ENCODE measurements at regions not wholly inside any gene's neighbourhood (a gene's known extent, or its start where the extent isn't known, plus 50 kb on each side); places are given as distances from the start of the nearest gene placed in this dataset.
"Not testable (repeated sequence)": the region's sequence is repeated elsewhere in the genome, so short reads cannot be mapped to it uniquely, and the experiment has no call there.

DNA sequence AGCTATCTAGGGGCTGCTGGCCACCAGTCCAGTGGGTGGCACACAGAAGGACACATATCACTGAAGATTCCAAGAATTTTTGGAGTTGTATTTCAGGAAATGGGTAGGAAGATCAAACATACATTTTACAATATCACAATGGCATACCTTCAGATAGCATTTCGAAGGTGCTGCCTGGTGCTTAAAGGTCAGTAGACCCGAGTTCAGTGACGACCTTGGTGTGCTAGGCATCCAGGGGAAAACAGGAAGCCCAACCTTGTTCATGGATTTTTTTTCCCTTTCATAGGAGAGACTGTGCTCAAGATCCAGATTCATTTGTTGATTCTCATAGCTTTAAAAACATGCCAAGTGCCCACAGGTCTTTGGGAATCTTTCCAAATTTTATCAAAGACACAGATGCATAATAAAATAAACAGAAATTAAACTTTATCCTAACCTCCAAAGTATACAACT, 51.0 kb upstream of the RCBTB2 start:
- no peak for DNase-seq (ENCODE audit: low read depth in 3 of 3, low spot score in 1 of 3)

DNA sequence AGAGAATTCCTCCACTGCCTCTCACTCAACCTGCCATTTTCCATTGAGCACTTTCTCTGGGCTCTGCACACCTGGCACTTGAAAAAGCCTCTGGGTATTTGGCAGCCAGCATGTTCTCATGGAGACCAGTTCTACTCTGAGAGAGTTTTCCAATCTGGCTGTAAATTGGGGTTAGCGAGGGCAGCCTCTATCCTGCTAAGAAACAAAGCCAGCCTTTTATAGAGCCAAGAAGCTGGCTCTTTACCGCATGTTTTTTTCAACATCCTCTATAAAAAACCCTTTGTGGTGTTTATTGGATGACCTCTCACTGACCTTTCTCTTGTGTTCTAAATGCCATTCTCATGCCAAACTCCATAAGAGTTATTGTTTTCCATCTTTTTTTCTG, 52.6 kb upstream of the RCBTB2 start:
- no peak for DNase-seq (ENCODE audit: low read depth in 3 of 3, low spot score in 1 of 3)

DNA sequence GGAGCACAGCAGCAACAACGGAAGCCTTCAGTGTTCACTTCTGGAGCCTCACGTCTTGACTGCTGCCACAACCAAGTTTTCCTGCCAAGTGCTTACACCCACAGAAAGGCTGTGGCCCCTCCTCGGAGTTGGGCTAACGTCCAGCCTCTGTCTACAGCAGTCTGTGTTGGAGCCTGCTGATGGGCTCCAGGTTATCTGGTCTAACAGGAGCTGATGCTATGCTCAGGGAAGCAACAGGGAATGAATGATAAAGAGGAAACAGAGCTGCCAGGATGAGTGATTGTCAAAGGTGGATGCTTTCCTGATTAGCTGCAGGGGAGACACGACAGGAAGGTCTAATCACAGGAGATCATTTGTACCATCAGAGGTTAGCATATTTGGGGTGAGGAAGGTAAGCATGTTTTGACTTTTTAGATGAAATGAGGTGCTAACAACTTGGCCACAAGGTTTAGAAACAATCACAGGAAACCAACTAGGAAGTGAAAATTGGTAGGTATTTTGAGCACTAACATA, 53.8 kb upstream of the RCBTB2 start:
- DNase-seq (ENCODE audit: low read depth in 3 of 3, low spot score in 1 of 3): no peak

DNA sequence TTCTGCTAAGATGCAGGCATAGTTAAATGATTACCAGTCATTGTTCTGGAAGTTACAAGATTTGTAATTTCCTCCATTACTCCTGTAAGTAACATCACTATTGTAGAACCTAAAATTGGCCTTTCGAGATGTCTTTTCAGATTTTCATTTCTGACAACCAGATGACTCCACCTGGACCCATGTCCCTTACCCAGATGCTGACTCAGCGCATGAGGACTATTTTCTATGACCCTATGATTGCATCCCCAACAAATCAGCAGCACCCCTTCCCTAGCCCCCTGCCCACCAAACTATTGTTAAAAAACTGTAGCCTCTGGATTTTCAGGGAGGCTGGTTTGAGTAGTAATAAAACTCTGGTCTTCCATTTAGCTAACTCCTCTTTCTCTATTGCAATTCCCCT, 55.2 kb upstream of the RCBTB2 start:
- no peak for DNase-seq (ENCODE audit: low read depth in 3 of 3, low spot score in 1 of 3)

DNA sequence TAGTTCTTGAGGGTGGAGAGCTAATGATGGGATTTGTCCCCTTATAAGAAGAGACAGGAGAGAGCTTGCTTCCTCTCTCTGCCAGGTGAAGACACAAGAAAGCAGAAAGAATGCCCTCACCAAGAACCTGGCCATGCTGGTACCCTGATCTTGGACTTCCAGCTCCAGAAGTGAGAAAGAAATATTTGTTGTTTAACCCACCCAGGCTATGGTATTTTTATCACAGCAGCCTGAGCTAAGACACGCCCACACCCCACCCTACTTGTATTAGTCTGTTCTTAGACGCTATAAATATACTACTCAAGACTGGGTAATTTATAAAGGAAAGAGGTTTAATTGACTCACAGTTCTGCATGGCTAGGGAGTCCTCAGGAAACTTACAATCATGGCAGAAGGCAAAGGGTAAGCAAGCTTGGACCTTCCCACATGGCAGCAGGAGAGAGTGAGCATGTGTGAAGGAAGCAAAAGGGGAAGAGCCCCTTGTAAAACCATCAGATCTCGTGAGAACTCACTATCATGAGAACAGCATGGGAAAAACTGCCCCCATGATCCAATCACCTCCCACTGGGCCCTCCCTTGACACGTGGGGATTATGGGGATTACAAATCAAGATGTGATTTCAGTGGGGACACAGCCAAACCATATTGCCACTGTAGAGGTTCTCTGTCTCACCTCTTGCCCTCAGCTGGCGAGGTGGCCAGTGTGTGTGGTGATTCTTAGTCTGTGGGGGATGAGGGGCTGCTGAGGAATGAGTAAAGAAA, 57.4 kb upstream of the RCBTB2 start:
- no peak for DNase-seq (ENCODE audit: low read depth in 3 of 3, low spot score in 1 of 3)

DNA sequence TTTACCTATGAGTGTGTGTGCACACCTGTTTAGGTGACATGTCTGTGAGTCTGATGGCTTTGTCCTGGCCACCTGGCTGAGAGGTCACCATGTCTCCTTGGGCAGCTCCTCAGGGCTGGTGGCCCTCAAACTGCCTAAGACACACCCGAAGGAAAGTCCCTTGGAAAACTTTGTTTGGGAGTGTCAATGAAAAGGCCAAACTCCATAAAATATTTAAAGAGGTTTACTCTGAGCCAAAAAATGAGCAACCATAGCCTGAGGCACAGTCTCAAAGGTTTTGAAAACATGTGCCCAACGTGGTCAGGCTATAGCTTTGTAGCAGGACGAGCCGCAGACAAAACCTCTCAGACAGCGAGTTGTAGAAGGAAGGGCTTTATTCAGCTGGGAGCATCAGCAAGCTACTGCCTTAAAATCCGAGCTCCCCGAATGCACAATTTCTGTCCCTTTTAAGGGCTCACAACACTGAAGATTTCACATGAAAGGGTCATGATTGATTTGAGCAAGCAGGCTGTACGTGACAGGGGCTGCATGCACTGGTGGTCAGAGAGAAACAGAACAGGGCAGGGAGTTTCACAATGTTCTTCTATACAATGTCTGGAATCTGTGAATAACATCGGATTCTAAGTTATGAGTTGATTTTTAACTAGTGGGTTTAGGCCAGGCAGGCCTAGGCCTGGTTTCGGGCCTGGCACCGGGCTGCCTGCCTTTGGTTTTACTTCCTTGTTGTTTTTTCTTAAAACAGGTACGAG, 58.4 kb upstream of the RCBTB2 start:
- DNase-seq (ENCODE audit: low read depth in 3 of 3, low spot score in 1 of 3): not testable (repeated sequence)

DNA sequence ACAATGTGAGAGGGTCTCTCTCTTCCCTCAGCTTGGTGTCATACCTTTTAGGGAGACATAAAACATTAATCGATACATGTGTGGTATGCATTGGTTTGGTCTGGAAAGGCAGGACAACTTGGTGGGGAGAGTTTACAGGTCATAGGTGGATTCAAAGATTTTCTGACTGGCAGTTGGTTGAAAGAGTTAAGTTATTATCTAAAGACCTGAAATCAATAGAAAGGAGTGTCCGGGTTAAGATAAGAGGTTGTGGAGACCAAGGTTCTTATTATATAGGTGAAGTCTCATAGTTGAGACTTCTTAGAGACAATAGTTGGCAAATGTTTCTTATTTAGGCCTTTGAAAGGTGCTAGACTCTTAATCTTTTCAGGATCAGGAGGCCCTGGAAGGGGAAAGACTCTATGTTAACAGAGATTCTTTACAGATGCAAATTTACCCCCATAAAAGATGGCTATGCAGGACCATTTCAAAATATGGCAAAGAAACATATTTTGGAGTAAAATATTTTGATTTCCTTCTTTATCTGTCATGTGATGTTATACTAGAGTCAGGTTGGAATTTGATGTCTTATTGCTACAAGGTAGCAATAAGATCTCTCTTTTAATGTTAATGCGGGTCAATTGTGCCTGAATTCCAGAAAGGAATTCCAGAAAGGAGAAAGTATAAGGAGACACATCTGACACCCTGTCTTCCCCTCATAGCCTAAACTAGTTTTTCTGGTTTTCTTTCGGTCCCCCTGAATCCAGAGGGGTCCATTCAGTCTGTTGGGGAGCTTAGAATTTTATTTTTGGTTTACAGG, 59.2 kb upstream of the RCBTB2 start:
- DNase-seq (ENCODE audit: low read depth in 3 of 3, low spot score in 1 of 3): no peak

DNA sequence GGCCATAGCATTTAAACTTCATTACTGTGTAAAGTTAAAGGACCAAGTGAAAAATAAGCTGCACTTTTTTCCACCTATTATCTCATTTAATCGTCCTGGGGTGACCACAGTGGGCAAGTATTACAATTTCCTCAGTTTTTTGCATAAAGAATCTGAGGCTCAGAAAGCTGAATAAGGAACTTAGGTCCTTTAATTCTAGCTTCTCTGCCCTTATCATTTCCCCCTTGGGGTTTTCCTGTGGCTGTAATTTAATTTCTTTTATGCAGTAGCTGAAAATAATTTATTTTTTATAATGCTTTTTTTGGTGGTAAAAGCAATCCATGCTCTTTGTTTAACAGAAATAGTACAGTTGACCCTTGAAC, 59.8 kb upstream of the RCBTB2 start:
- DNase-seq (ENCODE audit: low read depth in 3 of 3, low spot score in 1 of 3): no peak

DNA sequence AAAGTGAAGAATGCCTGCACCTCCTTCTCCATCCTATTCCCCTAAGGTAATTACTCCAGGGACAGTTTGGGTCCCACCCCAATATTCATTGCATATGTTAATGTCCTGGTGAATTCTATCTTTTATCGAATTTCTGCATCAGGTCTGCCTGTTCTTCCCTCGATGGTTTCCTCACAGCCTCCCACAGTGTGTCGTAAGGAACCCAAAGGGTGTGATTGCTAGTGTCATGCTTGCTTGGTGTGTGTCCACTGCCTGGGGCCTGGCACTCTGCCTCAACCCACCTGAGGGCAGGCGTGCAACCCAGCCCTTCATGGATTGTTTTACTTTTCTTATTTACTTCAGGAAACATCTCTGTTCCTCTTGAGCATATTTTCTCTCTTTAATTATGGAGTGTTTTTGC, 60.2 kb upstream of the CYSLTR2 start:
- no peak for DNase-seq (ENCODE audit: low read depth in 3 of 3, low spot score in 1 of 3)

DNA sequence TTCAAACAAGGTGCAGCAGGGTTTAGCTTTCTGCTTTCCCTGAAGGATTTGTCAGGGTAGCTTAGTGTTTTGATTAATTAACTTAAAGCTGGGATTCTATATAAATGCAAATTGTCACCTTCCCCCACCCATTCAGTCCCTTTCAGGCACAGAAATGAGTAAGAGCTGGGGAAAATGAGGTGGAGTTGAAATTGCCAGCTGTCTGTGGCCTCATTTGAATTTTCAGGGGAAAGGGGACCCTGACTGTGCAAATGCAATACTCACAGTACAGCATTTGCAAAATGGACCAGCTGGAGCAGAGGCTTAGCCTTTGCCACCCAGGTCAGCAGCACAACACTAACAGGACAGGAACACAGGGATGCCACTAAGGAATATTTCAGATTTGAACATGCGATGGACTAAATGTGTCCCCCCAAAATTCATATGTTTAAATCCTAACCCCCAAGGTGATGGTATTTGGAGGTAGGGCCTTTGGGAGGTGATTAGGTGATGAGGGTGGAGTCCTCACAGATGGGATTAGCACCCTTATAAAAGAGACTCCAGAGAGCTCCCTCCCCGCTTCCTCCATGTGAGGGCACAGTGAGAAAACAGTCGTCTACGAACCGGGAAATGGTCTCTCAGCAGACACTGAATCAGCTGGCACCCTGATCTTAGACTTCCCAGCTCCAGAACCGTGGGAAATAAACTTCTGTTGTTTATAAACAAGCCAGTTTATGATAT, 59.5 kb upstream of the CYSLTR2 start:
- no peak for DNase-seq (ENCODE audit: low read depth in 3 of 3, low spot score in 1 of 3)

DNA sequence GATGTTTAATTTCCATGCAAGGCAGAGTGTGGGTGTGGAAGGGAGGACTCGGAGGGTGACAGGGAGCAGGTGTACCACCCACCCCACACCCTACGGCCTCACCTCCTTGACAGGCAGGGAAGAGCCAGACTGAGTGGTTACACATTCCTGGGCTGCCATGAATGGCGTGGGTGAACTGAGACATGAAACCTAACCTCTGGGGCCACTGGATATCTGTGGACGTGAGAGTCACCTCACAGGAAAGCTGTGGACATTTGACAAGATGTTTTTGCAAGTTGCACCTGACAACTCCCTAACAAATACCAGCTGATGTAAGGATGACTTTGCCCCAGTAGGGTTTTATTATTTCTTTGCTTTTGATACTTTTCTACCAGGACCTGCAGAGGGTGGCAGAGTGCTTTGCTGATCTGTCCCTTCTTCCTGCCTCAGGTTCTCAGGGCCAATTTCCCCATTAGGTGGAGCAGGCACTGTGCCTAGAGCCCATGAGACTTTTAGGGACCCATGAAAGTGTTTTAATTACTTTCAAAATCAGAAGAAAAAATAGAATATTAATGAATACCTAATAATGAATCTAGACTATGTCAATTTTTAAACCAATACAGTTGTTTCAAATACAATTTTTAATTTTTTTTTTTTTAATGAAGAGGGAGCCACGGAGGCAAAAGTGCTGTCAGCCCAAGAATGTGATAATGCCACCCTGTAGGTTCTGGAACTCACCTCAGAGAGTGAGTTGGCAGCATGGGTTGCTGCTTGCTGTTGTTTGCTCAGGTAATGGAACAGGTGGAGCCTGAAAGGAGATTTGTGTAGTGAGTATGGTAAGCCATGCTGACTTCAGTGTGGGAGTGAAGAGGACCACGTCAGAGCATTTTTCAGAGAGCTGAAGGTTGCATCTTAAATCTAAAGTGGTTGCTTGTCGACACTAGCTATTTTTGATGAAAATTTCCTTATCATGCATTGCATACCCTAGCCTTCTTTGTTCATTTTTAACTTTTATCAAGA, 58.0 kb upstream of the CYSLTR2 start:
- peak; percentile 9 to 32 (median 10) for DNase-seq (ENCODE audit: low read depth in 3 of 3, low spot score in 1 of 3)

DNA sequence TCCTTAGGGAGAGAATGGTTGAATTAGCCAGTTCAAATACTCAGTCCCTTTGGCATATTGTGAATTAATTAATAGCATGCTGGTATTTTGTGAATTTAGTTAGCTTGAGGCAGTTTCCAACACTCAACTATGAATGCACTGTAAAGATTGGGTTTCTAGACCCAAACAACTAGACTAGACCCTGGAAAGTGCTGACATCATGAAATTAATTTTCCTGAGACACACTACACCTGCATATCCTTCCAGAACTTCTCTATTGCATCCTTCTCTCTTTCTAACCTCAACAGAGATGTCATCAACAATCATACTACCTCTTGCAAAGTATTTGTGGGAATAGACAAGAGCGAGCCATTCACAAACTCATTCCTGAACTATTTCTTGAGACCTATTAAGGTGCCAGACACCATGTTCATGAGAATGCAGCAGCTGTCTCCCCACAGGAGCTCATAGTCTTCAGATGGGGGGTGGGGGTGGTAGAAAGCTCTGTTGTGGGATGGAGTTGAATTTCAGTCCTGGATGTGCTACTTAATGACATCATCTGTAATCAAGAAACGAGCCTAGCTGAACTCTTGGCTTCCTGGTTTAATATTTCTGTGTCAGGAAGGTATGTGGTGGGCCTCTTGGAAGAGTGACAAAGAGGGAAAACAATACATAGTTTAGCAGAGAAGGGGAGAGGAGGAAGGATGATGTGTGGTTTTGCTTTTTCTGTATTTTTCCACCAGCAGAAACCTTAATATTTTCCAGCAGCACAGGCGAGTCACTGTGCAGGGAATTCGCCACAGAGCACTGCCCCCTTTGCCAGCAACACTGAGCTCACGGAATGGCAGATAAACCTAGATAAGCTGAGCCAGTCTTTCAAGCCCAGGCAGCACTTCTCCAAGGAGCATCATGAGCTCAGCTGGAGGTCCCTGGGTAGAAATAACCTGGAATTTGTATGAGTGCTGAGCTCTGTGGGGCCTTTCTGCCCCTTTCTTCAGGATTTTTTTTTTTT, 53.1 kb upstream of the CYSLTR2 start:
- no peak for DNase-seq (ENCODE audit: low read depth in 3 of 3, low spot score in 1 of 3)

DNA sequence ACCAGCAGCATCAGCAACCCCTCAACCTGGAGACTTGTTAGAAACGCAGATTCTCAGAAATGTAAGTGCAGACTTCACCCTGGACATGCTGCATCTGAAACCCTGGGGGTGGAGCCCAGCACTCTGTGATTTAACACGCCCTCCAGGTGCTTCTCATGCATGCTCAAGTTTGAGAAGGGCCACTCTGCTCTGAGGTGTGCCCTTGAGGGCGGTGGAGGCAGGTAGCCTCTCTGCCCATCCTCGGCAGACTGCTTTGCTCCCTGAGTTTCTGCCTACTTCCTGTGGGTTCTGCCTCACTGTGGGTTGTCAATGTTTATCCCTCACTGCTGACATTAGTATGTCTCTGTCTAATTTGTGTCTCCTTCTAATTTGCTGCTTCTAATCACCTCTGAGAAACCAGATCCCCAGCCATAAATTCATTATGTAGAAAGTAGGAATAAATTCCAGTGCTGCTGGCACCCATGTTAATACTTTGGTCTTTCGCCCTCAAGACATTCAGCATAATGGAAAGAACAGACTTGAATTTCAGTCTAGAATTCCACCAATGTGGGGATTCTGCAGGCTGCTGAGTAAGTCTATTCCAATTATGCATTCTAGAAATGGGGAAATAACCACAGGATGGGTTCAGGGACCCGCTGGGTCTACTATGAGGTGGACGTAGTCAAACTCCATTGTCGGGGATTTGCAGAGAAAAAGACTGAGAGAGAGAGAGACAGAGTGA, 51.3 kb upstream of the CYSLTR2 start:
- DNase-seq (ENCODE audit: low read depth in 3 of 3, low spot score in 1 of 3): no peak

DNA sequence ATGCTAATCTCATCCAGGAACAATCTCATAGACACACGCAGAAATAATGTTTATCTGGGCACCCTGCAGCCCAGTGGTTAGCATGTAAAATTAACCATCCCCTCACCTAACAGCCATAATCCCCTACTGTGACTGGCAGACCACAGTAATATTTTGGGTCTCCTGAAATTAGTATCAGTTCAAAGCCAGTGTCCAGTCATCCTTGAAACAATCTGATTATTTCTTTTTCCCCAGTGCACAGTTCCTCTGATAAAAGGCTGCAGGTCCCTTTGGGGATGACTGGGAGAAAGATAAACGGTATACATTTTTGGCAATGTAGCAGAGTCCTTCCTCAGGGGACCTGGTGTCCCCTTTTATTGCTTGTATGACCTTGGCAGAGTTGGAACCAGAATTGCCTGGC, 50.4 kb upstream of the CYSLTR2 start:
- no peak for DNase-seq (ENCODE audit: low read depth in 3 of 3, low spot score in 1 of 3)

Data from stimulated activated CD4-positive, alpha-beta T cell treated with anti-CD3 and anti-CD28 coated beads, TNF-alpha, amount 100 ng/mL, for 1 hour (primary cell).